Thoracic aorta (tissue), 2 donors: ENCODE measurements at regions not wholly inside any gene's neighbourhood (a gene's known extent, or its start where the extent isn't known, plus 50 kb on each side); places are given as distances from the start of the nearest gene placed in this dataset.

ENCODE experiments used
- ATAC-seq: fragments of 150-250 bp; one replicate; pipeline ENCODE4 v1.8.0; 2017; ENCODE audit warnings: low read depth; ENCODE audit not compliant: insufficient number of reproducible peaks, low FRiP score
- DNase-seq: peaks from one replicate; pipeline ENCODE4 v3.0.0-alpha.2; 2020; ENCODE audit warnings: low spot score
- H3K27ac ChIP-seq, 2 donors: fragments of 200-600 bp; sonication (generic); 1 replicate in 1 of 2; 2 replicates in 1 of 2; pipeline ENCODE4 v1.5.1; 2016; ENCODE audit warnings: mild to moderate bottlenecking in 2 of 2, moderate library complexity in 2 of 2
- H3K27me3 ChIP-seq: fragments of 200-600 bp; sonication (generic); replicated peaks from 2 replicates; pipeline ENCODE4 v1.6.0; 2016; ENCODE audit warnings: mild to moderate bottlenecking; ENCODE audit not compliant: insufficient read depth
- H3K36me3 ChIP-seq: fragments of 200-600 bp; sonication (generic); one replicate; pipeline ENCODE4 v1.5.1; 2016
- H3K4me1 ChIP-seq, 2 donors: fragments of 200-600 bp; sonication (generic); 1 replicate in 1 of 2; 2 replicates in 1 of 2; pipeline versions ENCODE4 v1.5.1 to v1.6.0; 2016; ENCODE audit warnings: low read depth in 2 of 2, mild to moderate bottlenecking in 1 of 2; ENCODE audit not compliant: control insufficient read depth in 1 of 2
- H3K4me3 ChIP-seq: fragments of 200-600 bp; sonication (generic); 2 replicates; pipeline ENCODE4 v1.5.1; 2016; ENCODE audit warnings: mild to moderate bottlenecking
- H3K9me3 ChIP-seq: fragments of 200-600 bp; sonication (generic); 2 replicates; pipeline ENCODE4 v1.5.1; 2016
- TF ChIP-seq, protein P1 (sequence below): fragments of 200-600 bp; sonication (generic); IDR thresholded peaks from one replicate; pipeline ENCODE4 v1.5.1; 2019; ENCODE audit warnings: antibody characterized with exemption

- TF ChIP-seq, protein P1, sequence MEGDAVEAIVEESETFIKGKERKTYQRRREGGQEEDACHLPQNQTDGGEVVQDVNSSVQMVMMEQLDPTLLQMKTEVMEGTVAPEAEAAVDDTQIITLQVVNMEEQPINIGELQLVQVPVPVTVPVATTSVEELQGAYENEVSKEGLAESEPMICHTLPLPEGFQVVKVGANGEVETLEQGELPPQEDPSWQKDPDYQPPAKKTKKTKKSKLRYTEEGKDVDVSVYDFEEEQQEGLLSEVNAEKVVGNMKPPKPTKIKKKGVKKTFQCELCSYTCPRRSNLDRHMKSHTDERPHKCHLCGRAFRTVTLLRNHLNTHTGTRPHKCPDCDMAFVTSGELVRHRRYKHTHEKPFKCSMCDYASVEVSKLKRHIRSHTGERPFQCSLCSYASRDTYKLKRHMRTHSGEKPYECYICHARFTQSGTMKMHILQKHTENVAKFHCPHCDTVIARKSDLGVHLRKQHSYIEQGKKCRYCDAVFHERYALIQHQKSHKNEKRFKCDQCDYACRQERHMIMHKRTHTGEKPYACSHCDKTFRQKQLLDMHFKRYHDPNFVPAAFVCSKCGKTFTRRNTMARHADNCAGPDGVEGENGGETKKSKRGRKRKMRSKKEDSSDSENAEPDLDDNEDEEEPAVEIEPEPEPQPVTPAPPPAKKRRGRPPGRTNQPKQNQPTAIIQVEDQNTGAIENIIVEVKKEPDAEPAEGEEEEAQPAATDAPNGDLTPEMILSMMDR = peak; percentile 67
- H3K27me3 ChIP-seq = no peaks in the 10 kb centered on the region
- DNase-seq (no peak), ATAC-seq (no peak)
- no peak overlapping the region for H3K4me3 ChIP-seq
- no peaks in the 10 kb centered on the region for H3K36me3 ChIP-seq
- no peak overlapping the region for H3K27ac ChIP-seq
- H3K4me1 ChIP-seq = peaks cover 0 to 2% of the 10 kb centered on the region in 2 donors
- H3K9me3 ChIP-seq = no peaks in the 10 kb centered on the region
These were observed 250.4 kb downstream of the FOXA2 start for GRCh38 chr20:22333885-22334545.

DNA sequence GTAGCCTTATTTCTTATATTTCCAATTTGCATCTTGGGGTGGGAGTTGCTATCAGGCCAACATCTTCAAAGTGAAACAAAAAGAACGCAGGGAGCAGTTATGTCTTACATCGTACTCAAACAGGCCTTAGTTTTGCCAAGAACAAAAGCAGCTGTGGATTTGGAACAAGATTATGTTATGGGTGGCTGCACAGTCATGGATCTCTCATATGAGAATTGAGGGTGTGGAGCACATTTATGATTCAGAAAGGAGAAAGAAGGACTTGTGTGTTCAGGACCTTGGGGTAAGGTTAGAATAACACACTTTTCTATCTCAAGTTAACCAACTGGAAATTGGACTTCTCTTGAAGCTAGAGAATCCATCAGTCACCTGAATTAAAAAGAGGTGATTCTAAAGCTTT is 259.9 kb downstream of the FOXA2 start:
- H3K27me3 ChIP-seq = no peaks in the 10 kb centered on the region
- TF ChIP-seq, protein P1 = no peak
- no peak for DNase-seq
- H3K27ac ChIP-seq = no peak overlapping the region
- no peaks in the 10 kb centered on the region for H3K9me3 ChIP-seq
- no peak for ATAC-seq
- no peak overlapping the region for H3K4me3 ChIP-seq
- H3K36me3 ChIP-seq = no peaks in the 10 kb centered on the region
- no peaks in the 10 kb centered on the region for H3K4me1 ChIP-seq

GRCh38 chr20:22322513-22322912 is 261.9 kb downstream of the FOXA2 start:
- Histone ChIP-seq H3K9me3 (no peaks in the 10 kb centered on the region), H3K36me3 (no peaks in the 10 kb centered on the region), H3K27ac (no peak overlapping the region), H3K4me3 (no peak overlapping the region), H3K27me3 (no peaks in the 10 kb centered on the region), H3K4me1 (no peaks in the 10 kb centered on the region)
- no peak for DNase-seq
- no peak for ATAC-seq
- TF ChIP-seq, protein P1 = no peak

- no peaks in the 10 kb centered on the region for H3K36me3 ChIP-seq
- no peaks in the 10 kb centered on the region for H3K27me3 ChIP-seq
- ATAC-seq (no peak), DNase-seq (no peak)
- H3K4me3 ChIP-seq = no peak overlapping the region
- H3K4me1 ChIP-seq = no peaks in the 10 kb centered on the region
- TF ChIP-seq, protein P1 = no peak
- no peaks in the 10 kb centered on the region for H3K9me3 ChIP-seq
- no peak overlapping the region for H3K27ac ChIP-seq
These were observed 263.2 kb downstream of the FOXA2 start for GRCh38 chr20:22321191-22321590.

- H3K36me3 ChIP-seq = no peaks in the 10 kb centered on the region
- no peak overlapping the region for H3K4me3 ChIP-seq
- DNase-seq (no peak), ATAC-seq (no peak)
- H3K27ac ChIP-seq = no peak overlapping the region
- H3K27me3 ChIP-seq = no peaks in the 10 kb centered on the region
- H3K4me1 ChIP-seq = no peaks in the 10 kb centered on the region
- TF ChIP-seq, protein P1 = no peak
- no peaks in the 10 kb centered on the region for H3K9me3 ChIP-seq
These were observed 264.0 kb downstream of the FOXA2 start for GRCh38 chr20:22320245-22320915.
